ENCODE measurements at regions not wholly inside any gene's neighbourhood (a gene's known extent, or its start where the extent isn't known, plus 50 kb on each side); places are given as distances from the start of the nearest gene placed in this dataset.

DNA sequence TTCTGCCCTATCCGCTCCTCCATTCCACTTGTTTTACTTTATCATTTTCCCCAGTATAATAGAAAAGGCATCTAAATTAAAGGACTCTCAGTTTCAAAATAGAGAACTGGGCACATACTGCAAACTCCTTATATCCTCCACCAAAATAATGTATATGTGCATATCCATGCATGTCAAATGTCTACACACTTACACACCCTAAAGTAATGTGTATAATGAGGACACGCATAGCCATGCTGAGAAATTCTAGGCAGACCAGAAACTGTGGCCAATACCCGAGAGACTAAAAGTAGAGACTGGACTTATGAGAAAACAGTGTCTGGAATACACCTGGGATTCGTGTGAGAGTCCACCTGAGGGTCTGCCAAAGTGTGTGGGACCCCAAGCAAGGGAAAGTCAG is 183.5 kb downstream of the CWF19L2 start:
- TF ChIP-seq CTCF (conservative IDR thresholded peaks at IDR 0.05; ENCODE audit: low read length) = no peak
- TF ChIP-seq EZH2phosphoT487 (IDR thresholded peaks at IDR 0.05; ENCODE audit: borderline replicate concordance, low read depth, low read length) = no peak
